Activated CD8-positive, alpha-beta memory T cell treated with anti-CD3 and anti-CD28 coated beads for 48 hours (primary cell): ENCODE measurements at regions not wholly inside any gene's neighbourhood (a gene's known extent, or its start where the extent isn't known, plus 50 kb on each side); places are given as distances from the start of the nearest gene placed in this dataset.
"Not testable (repeated sequence)": the region's sequence is repeated elsewhere in the genome, so short reads cannot be mapped to it uniquely, and the experiment has no call there.

ENCODE experiments used
- DNase-seq, 3 experiments: peaks; one replicate each; pipeline ENCODE4 v3.0.0-alpha.2; 2020; ENCODE audit warnings: low read depth in 2 of 3, low spot score in 2 of 3

- no peak for DNase-seq
Measured at GRCh38 chr14:37711831-37712475, 116.5 kb downstream of the TTC6 start.

DNA sequence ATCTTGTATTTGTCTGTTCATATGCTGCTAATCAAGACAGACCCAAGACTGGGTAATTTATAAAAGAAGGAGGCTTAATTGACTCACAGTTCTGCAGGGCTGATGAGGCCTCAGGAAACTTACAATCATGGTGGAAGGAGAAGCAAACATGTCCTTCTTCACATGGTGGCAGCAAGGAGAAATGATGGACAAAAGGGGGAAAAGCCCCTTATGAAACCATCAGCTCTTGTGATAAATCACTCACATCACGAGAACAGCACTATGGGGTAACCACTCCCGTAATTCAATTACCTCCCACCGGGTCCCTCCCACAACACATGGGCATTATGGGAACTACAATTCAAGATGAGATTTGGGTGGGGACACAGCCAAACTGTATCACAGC, 117.0 kb downstream of the TTC6 start:
- DNase-seq = not testable (repeated sequence)

GRCh38 chr14:37712976-37713431, 117.6 kb downstream of the TTC6 start:
- no peak for DNase-seq

DNA sequence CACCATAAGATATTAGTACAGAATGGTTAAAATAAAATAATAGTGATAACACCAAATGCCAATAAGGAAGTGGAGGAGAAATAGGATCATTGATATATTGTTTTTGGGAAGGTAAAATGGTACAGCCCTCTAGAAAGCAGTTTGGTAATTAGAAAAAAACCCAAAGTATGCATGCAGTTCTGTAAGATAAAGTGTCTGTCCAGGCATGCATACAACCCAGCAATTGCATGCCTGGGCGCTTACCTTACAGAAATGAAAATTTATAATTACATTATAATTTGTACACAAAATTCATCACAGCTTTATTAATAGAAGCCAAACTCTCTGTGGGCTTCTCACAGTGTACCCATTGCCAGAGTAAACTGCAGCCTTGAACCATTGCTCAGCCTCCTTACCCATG, 124.7 kb downstream of the TTC6 start:
- no peak for DNase-seq

DNA sequence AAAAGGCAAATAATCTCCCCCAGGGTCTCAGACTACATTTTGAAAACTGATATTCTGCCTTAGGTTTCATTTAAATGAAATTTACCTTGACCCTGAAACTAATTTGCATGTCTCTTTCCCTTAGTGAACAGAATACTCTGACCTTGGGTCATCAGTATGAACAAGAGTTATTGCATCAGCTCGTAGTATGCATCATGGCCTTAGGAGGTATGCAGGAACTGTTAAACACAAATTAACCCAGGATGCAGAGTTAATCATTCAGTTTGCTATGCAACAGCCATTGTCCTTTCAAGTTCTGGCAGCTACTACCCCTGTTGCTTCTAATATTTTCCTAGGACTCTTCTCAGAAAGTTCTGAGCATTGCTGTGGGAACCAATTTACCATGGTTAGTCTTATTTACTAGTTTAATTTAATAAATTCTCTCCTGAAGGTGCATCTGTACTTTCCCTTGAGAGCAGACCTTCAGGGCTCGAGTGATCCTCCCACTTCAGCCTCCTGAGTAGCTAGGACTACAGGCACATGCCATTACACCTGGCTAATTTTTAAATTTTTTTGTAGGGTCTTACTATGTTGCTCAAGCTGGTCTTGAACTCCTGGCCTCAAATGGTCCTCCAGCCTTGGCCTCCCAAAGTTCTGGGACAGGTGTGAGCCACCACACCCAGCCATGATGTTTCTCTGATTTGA, 126.7 kb downstream of the TTC6 start:
- no peak for DNase-seq

DNA sequence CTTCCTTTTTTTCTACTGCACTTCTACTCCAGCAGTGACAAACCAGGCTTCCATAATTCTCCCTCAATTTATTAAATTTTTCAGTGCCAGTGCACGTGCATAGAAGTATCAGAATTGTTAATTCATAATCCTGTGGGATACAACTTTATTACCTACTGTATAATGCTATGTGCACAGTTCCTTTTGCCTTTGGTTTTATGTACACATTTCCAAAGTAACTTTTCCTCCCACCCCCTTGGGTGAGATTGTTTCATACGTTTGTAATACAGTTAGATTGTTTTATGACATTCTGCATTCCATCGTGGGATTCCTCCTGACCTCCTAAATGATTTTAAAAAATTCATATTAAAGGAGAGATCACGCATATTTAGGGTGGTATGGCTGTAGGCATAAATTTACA, 128.1 kb downstream of the TTC6 start:
- no peak for DNase-seq

DNA sequence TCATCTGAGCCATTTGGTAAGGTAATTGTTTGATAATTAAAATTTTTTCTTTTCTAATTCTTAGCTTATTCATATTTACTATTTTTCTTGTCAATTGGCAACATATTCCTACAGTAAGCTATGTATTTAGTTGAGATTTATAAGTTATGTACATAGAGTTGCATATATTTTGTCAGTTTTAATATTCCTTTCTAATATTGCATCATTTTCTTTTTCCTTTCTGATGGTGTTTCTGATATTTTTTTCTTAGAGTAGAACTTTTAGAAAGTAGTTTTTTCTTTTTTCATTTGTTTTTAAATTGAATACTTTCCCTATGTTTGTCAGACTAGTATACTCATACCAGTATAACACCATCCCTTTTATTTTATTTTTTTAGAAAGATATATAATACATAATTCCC, 131.3 kb downstream of the TTC6 start:
- DNase-seq = no peak

DNA sequence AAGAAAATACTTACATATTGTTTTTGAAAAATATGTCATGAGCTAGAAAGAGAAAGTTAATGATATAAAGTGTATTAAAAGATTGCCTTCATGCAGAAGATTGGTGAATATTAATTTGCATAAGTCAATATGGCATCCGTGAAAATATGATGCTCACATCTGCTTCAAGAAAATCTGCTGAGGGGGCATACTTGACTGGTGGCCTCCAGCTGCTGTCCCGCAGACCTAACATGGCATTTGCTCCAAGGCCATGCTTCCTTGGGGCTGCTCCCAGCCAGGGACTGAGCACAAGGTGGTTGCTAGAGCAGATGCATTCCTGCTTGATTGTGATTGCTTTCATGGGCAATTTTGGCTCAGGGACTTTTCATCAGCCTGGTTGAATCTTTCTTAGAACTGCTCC, 133.8 kb downstream of the TTC6 start:
- DNase-seq = no peak

GRCh38 chr14:37731094-37731493, 135.7 kb downstream of the TTC6 start:
- DNase-seq = no peak

DNA sequence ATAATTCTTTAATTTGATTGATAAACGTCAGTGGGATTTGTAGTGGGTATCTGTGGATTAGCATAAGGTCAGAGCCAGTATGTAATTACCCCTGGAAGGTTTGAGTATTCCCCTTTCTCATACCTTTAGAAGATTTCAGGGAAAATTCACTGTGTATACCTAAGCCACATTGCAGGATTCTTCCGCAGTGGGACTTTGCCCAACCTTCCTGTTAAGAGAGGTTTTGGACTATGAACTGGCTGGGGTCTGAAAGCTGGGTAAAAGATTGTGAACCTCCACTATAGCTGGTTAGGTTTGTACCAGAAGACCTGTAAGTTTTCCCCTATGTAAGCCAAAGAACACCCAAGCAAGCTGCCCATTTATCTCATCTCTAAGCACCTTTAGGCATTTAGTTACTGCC, 150.2 kb downstream of the TTC6 start:
- DNase-seq = no peak

DNA sequence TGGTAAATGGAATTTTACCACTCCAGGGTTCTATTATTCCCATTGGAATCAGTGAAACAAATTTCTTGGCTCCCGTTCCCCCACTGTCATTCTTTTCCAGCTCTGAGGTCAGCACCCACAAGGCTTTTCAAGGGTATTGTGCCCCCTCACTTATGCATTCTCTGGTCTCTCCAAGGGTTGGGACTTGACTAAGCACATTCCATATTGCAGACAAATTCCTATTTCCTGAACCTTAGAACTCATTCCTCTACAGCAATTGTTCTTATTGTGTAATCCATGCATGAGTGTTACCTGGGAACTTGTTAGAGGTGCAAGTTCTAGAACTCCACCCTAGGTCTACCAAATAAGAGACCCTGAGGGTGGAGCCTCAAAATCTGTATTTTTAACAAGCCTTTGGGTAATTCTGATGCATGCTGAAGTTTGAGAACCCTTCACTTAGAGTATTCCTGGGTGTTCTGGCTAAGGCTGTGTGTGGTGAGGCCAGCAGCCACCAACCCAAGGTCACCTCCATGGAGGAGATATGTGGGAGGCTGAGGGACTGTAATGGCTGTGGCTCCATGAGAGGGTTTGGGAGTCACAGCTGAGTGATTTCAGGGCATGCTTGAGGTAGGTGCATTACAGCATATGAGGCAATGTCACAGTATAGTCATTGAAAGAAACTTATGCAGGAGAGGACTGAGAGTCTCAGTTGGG, 150.9 kb downstream of the TTC6 start:
- no peak for DNase-seq

DNA sequence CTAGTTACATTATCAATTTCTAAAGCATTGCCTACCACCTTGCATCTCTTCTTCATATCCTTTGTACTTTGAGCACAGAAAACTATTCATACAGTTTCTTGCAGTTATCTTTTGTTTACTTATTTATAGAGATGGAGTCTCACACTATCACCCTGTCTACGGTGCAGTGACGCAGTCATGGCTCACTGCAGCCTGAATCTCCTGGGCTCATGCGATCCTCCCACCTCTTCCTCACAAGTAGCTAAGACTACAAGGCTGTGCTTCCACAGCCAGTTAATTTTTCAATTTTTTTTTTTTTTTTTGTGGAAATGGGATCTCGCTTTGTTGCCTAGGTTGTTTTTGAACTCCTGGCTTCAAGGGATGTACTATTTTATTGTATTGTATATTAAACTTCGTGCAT, 158.0 kb downstream of the TTC6 start:
- no peak for DNase-seq

- DNase-seq = not testable (repeated sequence)
Measured at GRCh38 chr14:37760275-37760674, 164.8 kb downstream of the TTC6 start.

GRCh38 chr14:37763266-37763665, 167.8 kb downstream of the TTC6 start:
- no peak for DNase-seq

GRCh38 chr14:37772283-37772682, 176.9 kb downstream of the TTC6 start:
- DNase-seq = not testable (repeated sequence)

GRCh38 chr14:37776791-37777499, 181.5 kb downstream of the TTC6 start:
- DNase-seq = no peak

DNA sequence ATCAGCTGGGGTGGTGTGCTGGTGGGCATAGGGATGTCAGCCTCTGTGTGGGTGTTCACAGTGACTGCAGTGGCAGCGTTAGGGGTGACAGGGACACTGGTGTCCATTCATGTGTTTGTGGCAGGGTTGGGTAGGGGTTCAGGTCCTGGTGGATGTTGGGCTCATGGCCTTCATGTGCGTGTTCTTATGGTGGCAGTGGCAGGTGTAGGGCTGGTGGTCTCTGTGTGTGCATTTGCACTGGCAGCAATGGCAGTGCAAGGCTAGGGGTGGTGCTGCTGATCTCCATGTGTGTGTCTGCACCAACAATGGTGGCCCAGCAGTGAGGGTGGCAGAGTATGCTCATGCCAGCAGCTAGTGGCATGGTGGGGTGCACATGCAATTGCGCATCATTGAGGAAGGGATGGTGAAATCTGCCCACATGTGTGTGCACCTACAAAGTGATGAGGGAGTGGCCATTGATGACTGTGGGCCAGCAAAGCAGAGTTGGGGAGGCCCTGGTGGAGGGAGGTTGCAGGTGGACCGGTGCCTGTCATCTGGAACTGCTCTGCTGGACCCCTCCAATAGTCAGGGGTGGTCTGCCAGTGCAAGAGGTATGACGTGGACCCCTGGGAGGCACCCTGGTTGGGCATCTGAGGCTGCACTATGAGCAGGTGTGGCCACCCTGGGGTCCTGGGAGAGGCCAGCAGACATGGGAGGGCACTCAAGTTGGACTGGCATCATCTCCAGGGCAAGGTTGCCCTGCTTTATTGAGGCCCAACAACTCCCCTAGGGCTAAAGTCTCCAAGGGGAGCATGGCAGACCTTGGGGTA, 182.9 kb downstream of the TTC6 start:
- DNase-seq = no peak

- no peak for DNase-seq
Measured at GRCh38 chr14:37779480-37779879, 184.1 kb downstream of the TTC6 start.

DNA sequence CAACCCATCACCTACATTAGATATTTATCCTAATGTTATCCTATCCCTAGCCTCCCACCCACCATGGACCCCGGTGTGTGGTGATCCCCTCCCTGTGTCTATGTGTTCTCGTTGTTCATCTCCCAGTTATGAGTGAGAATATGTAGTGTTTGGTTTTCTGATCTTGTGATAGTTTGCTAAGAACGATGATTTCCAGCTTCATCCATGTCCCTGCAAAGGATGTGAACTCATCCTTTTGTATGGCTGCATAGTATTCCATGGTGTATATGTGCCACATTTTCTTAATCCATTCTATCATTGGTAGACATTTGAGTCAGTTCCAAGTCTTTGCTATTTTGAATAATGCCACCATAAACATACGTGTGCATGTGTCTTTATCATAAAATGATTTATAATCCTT, 185.3 kb downstream of the TTC6 start:
- not testable (repeated sequence) for DNase-seq

GRCh38 chr14:37784203-37784826, 188.9 kb downstream of the TTC6 start:
- not testable (repeated sequence) for DNase-seq
